ENCODE measurements at regions not wholly inside any gene's neighbourhood (a gene's known extent, or its start where the extent isn't known, plus 50 kb on each side); places are given as distances from the start of the nearest gene placed in this dataset.

- CTCF ChIA-PET: no interaction called here
Observed at GRCh38 chr10:8584666-8585065, 530.2 kb downstream of the GATA3 start.

More at GRCh38 chr10:8584666-8585065, 530.2 kb downstream of the GATA3 start:
- no TSS peak for BruUV-seq (replicated peaks)
- H3K27me3 ChIP-seq (ENCODE audit: control insufficient read depth in 2 of 2, insufficient read depth in 2 of 2, low read length in 2 of 2): no peaks in the 10 kb centered on the region
- intact Hi-C loops (cut with micrococcal nuclease) (no loop called here), dilution Hi-C loops (cut with MboI; ENCODE audit: extremely low pct_ligation_motif_present, low sequenced_read_pairs) (no loop called here)
- no peak overlapping the region for H3K4me3 ChIP-seq (replicated peaks in 1 of 3; ENCODE audit: insufficient read depth in 1 of 3, low read depth in 1 of 3, low read length in 3 of 3)
- H2AFZ ChIP-seq (ENCODE audit: low read depth, low read length): no peak overlapping the region
- H3K36me3 ChIP-seq (ENCODE audit: control insufficient read depth in 2 of 2, extremely low read depth in 1 of 2, insufficient read depth in 2 of 2, low read length in 2 of 2): no peaks in the 10 kb centered on the region
- POLR2A ChIA-PET: no interaction called here
- TF ChIP-seq JUN (IDR thresholded peaks at IDR 0.05; ENCODE audit: borderline replicate concordance, insufficient read depth, insufficient read length, low read depth): no peak
- no peak for TF ChIP-seq GATA2 (IDR thresholded peaks at IDR 0.05; ENCODE audit: insufficient read depth, insufficient read length, low read depth, low read length)
- TF ChIP-seq CTCF (IDR thresholded peaks at IDR 0.05; ENCODE audit: extremely low read depth in 1 of 2, insufficient read depth in 1 of 2, low read depth in 1 of 2, low read length in 2 of 2): no peak
- no peak for TF ChIP-seq MAX (IDR thresholded peaks at IDR 0.05; ENCODE audit: insufficient read depth, insufficient read length)
- no peak for TF ChIP-seq POLR2AphosphoS5 (IDR thresholded peaks at IDR 0.05; ENCODE audit: insufficient read depth, low read depth, low read length)
- no peak for TF ChIP-seq FOS (IDR thresholded peaks at IDR 0.05; ENCODE audit: borderline replicate concordance, insufficient read depth, low read length)
- TF ChIP-seq EZH2 (IDR thresholded peaks at IDR 0.05; ENCODE audit: borderline replicate concordance, low read depth, low read length, severe bottlenecking): no peak
- no peak for TF ChIP-seq POLR2A (IDR thresholded peaks at IDR 0.05; ENCODE audit: low read depth, low read length)
- TF ChIP-seq MYC (IDR thresholded peaks at IDR 0.05; ENCODE audit: low read depth, low read length): no peak
- no peaks in the 10 kb centered on the region for H3K9me1 ChIP-seq (replicated peaks; ENCODE audit: control insufficient read depth, extremely low read depth, insufficient read depth, low read length)
- H4K20me1 ChIP-seq (replicated peaks; ENCODE audit: control insufficient read depth, extremely low read depth, insufficient read depth, low read length): no peaks in the 10 kb centered on the region
- no peak for FAIRE-seq
- H3K27ac ChIP-seq (ENCODE audit: insufficient read depth, low read depth, low read length): no peak overlapping the region
- no peak for DNase-seq (ENCODE audit: low read depth, low spot score)
- no peaks in the 10 kb centered on the region for H3K4me1 ChIP-seq (ENCODE audit: control insufficient read depth, extremely low read depth, insufficient read depth, low read length)
- no peaks in the 10 kb centered on the region for H3K9me3 ChIP-seq (replicated peaks; ENCODE audit: control insufficient read depth, insufficient read depth, low read length)
- H3K4me2 ChIP-seq (ENCODE audit: insufficient read depth, low read length): no peak overlapping the region
- no peaks in the 10 kb centered on the region for H3K79me2 ChIP-seq (ENCODE audit: control insufficient read depth, insufficient read depth, low read length)
- no peak overlapping the region for H3K9ac ChIP-seq (replicated peaks; ENCODE audit: extremely low read depth, insufficient read depth, low read length)

All from endothelial cell of umbilical vein (primary cell).